ENCODE measurements at regions not wholly inside any gene's neighbourhood (a gene's known extent, or its start where the extent isn't known, plus 50 kb on each side); places are given as distances from the start of the nearest gene placed in this dataset.
"Not testable (repeated sequence)": the region's sequence is repeated elsewhere in the genome, so short reads cannot be mapped to it uniquely, and the experiment has no call there.

DNA sequence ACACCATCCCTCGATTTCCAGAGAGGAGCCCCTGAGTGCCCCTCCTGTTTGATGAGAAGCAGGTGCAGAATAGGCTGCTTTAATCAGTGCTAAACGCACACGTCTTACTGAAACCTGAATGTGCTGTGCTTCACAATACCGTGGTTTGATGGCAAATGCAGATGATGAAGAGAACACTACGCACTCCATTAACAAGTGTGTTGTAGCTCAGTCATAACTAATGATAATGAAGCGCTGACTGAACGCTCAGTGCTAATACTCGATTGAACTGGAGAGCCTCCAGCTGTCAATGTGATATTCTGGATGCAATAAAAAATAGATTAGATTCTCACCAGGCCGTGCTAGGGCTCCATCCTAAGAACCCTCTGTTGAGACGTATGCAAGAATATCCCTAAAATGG, 279.7 kb upstream of the PLPP4 start:
- H3K9ac ChIP-seq (ENCODE audit: low read length): no peak overlapping the region
- no peaks in the 10 kb centered on the region for H3K36me3 ChIP-seq (ENCODE audit: control insufficient read depth, insufficient read depth, low read length, severe bottlenecking)
- no peaks in the 10 kb centered on the region for H3K4me1 ChIP-seq (ENCODE audit: control insufficient read depth, insufficient read depth, low read length)
- no peaks in the 10 kb centered on the region for H3K9me3 ChIP-seq (ENCODE audit: control insufficient read depth, low read length)
- DNase-seq (ENCODE audit: low read depth): no peak
- no peak overlapping the region for H3K4me3 ChIP-seq (ENCODE audit: low read length)
- no peaks in the 10 kb centered on the region for H3K27me3 ChIP-seq (replicated peaks; ENCODE audit: control insufficient read depth, insufficient read depth, low read length)

DNA sequence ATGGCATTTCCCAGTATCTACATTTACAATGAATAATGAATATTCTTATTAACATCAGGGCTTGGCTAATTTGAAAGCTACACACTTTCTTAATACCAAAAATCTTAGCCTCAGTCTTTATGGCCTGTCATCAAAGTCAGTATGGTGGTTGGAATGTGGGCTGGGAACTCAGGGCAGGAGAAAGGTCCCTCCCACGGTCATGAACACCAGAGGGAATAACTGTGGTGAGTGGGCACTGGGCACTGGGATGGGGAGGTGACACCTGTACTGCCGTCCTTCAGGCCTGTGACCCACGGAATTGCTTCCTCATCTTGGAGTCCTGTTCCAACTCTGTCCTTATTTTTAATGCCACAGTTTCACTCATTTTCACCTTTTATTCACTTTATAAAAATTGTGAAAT, 276.9 kb upstream of the PLPP4 start:
- Histone ChIP-seq H3K4me3 (ENCODE audit: low read length) (no peak overlapping the region), H3K27me3 (replicated peaks; ENCODE audit: control insufficient read depth, insufficient read depth, low read length) (no peaks in the 10 kb centered on the region), H3K9ac (ENCODE audit: low read length) (no peak overlapping the region)

GRCh38 chr10:120181154-120181553, 275.9 kb upstream of the PLPP4 start:
- no peak overlapping the region for H3K4me3 ChIP-seq (ENCODE audit: low read length)
- H3K36me3 ChIP-seq (ENCODE audit: control insufficient read depth, insufficient read depth, low read length, severe bottlenecking): no peaks in the 10 kb centered on the region
- DNase-seq (ENCODE audit: low read depth): no peak
- no peaks in the 10 kb centered on the region for H3K9me3 ChIP-seq (ENCODE audit: control insufficient read depth, low read length)
- H3K9ac ChIP-seq (ENCODE audit: low read length): no peak overlapping the region
- H3K27me3 ChIP-seq (replicated peaks; ENCODE audit: control insufficient read depth, insufficient read depth, low read length): no peaks in the 10 kb centered on the region
- no peaks in the 10 kb centered on the region for H3K4me1 ChIP-seq (ENCODE audit: control insufficient read depth, insufficient read depth, low read length)

More for the DNA sequence above, 276.9 kb upstream of the PLPP4 start:
- Histone ChIP-seq H3K4me1 (ENCODE audit: control insufficient read depth, insufficient read depth, low read length) (no peaks in the 10 kb centered on the region), H3K36me3 (ENCODE audit: control insufficient read depth, insufficient read depth, low read length, severe bottlenecking) (no peaks in the 10 kb centered on the region), H3K9me3 (ENCODE audit: control insufficient read depth, low read length) (no peaks in the 10 kb centered on the region)
- DNase-seq (ENCODE audit: low read depth): no peak

DNA sequence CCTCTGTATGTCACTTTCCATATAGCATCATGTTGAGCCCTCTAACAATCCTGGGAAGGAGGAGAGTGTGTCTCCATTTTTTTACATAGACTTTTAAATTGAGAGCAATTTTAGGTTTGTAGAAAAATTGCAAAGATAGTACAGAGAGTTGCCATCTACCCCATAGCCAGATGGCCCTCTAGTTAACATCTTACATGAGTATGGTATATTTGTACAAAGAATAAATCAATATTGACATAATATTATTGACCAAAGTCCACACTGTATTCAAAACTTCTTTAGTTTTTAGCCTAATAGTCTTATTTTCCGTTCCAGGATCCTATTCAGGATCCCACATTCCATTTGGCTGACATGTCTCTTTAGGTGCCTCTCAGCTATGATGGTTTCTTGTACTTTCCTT, 274.6 kb upstream of the PLPP4 start:
- no peak overlapping the region for H3K9ac ChIP-seq (ENCODE audit: low read length)
- no peak for DNase-seq (ENCODE audit: low read depth)
- H3K27me3 ChIP-seq (replicated peaks; ENCODE audit: control insufficient read depth, insufficient read depth, low read length): no peaks in the 10 kb centered on the region
- no peaks in the 10 kb centered on the region for H3K4me1 ChIP-seq (ENCODE audit: control insufficient read depth, insufficient read depth, low read length)
- H3K9me3 ChIP-seq (ENCODE audit: control insufficient read depth, low read length): no peaks in the 10 kb centered on the region
- H3K4me3 ChIP-seq (ENCODE audit: low read length): no peak overlapping the region
- H3K36me3 ChIP-seq (ENCODE audit: control insufficient read depth, insufficient read depth, low read length, severe bottlenecking): no peaks in the 10 kb centered on the region

DNA sequence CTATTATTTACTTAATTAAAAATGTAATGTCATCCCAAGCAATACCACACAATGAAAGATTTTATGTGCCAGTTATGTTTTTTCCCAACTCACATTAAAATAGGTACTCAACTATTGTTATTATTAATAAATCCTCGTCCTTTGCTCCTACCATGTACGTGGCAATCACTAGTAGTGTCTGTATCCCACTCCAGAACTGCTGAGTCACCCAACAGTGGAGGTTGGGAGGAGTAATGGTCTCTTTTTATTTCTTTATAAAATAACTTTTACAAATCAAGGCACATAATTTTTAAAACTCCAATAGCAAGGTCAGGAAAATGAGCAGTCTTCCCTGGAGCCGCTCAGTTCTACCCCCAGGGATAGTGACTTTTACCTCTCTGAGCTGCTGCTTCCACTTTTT, 273.5 kb upstream of the PLPP4 start:
- no peak overlapping the region for H3K9ac ChIP-seq (ENCODE audit: low read length)
- no peaks in the 10 kb centered on the region for H3K36me3 ChIP-seq (ENCODE audit: control insufficient read depth, insufficient read depth, low read length, severe bottlenecking)
- no peaks in the 10 kb centered on the region for H3K27me3 ChIP-seq (replicated peaks; ENCODE audit: control insufficient read depth, insufficient read depth, low read length)
- H3K4me1 ChIP-seq (ENCODE audit: control insufficient read depth, insufficient read depth, low read length): no peaks in the 10 kb centered on the region
- no peak overlapping the region for H3K4me3 ChIP-seq (ENCODE audit: low read length)
- no peak for DNase-seq (ENCODE audit: low read depth)
- H3K9me3 ChIP-seq (ENCODE audit: control insufficient read depth, low read length): no peaks in the 10 kb centered on the region

GRCh38 chr10:120184547-120185337, 272.3 kb upstream of the PLPP4 start:
- H3K9ac ChIP-seq (ENCODE audit: low read length): no peak overlapping the region
- H3K36me3 ChIP-seq (ENCODE audit: control insufficient read depth, insufficient read depth, low read length, severe bottlenecking): no peaks in the 10 kb centered on the region
- DNase-seq (ENCODE audit: low read depth): no peak
- H3K4me1 ChIP-seq (ENCODE audit: control insufficient read depth, insufficient read depth, low read length): no peaks in the 10 kb centered on the region
- H3K4me3 ChIP-seq (ENCODE audit: low read length): no peak overlapping the region
- H3K27me3 ChIP-seq (replicated peaks; ENCODE audit: control insufficient read depth, insufficient read depth, low read length): no peaks in the 10 kb centered on the region
- H3K9me3 ChIP-seq (ENCODE audit: control insufficient read depth, low read length): no peaks in the 10 kb centered on the region

DNA sequence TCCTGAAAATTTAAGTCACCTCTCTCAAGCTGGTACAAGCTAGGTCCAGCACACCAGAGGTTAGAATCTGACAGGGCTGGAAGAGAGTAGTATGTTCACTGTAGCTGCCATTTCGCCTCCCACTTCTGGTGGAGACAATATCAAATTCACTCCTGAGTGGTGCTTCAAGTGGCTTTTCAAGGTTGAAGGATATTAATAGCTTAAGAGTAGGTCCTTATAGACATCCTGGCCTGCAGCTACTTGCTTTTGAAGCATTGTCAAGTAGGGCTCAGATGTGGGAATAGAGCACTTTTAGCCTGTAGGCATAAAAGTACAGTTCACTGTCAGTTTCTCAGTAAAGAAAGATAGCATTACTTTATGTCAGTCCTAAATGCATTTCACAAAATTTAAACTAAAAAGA, 270.5 kb upstream of the PLPP4 start:
- no peaks in the 10 kb centered on the region for H3K9me3 ChIP-seq (ENCODE audit: control insufficient read depth, low read length)
- H3K4me3 ChIP-seq (ENCODE audit: low read length): no peak overlapping the region
- H3K9ac ChIP-seq (ENCODE audit: low read length): no peak overlapping the region
- H3K4me1 ChIP-seq (ENCODE audit: control insufficient read depth, insufficient read depth, low read length): no peaks in the 10 kb centered on the region
- no peak for DNase-seq (ENCODE audit: low read depth)
- H3K36me3 ChIP-seq (ENCODE audit: control insufficient read depth, insufficient read depth, low read length, severe bottlenecking): no peaks in the 10 kb centered on the region
- no peaks in the 10 kb centered on the region for H3K27me3 ChIP-seq (replicated peaks; ENCODE audit: control insufficient read depth, insufficient read depth, low read length)

DNA sequence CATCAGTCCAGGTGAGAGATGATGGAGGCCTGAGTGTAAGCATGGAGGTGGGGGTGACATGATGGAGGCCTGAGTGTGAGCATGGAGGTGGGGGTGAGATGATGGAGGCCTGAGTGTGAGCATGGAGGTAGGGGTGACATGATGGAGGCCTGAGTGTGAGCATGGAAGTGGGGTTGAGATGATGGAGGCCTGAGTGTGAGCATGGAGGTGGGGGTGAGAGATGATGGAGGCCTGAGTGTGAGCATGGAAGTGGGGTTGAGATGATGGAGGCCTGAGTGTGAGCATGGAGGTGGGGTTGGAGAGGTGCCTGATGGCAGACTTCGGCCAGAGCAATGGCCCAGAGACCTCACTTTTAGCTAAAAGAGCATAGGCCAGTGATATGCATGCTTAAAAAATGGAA, 269.9 kb upstream of the PLPP4 start:
- not testable (repeated sequence) for H3K9ac ChIP-seq (ENCODE audit: low read length); H3K9me3 ChIP-seq (ENCODE audit: control insufficient read depth, low read length); H3K27me3 ChIP-seq (replicated peaks; ENCODE audit: control insufficient read depth, insufficient read depth, low read length); DNase-seq (ENCODE audit: low read depth); H3K4me1 ChIP-seq (ENCODE audit: control insufficient read depth, insufficient read depth, low read length); H3K36me3 ChIP-seq (ENCODE audit: control insufficient read depth, insufficient read depth, low read length, severe bottlenecking); H3K4me3 ChIP-seq (ENCODE audit: low read length)

GRCh38 chr10:120188950-120189349, 268.1 kb upstream of the PLPP4 start:
- no peaks in the 10 kb centered on the region for H3K27me3 ChIP-seq (replicated peaks; ENCODE audit: control insufficient read depth, insufficient read depth, low read length)
- H3K9me3 ChIP-seq (ENCODE audit: control insufficient read depth, low read length): no peaks in the 10 kb centered on the region
- H3K36me3 ChIP-seq (ENCODE audit: control insufficient read depth, insufficient read depth, low read length, severe bottlenecking): no peaks in the 10 kb centered on the region
- H3K9ac ChIP-seq (ENCODE audit: low read length): no peak overlapping the region
- DNase-seq (ENCODE audit: low read depth): no peak
- no peak overlapping the region for H3K4me3 ChIP-seq (ENCODE audit: low read length)
- H3K4me1 ChIP-seq (ENCODE audit: control insufficient read depth, insufficient read depth, low read length): no peaks in the 10 kb centered on the region

DNA sequence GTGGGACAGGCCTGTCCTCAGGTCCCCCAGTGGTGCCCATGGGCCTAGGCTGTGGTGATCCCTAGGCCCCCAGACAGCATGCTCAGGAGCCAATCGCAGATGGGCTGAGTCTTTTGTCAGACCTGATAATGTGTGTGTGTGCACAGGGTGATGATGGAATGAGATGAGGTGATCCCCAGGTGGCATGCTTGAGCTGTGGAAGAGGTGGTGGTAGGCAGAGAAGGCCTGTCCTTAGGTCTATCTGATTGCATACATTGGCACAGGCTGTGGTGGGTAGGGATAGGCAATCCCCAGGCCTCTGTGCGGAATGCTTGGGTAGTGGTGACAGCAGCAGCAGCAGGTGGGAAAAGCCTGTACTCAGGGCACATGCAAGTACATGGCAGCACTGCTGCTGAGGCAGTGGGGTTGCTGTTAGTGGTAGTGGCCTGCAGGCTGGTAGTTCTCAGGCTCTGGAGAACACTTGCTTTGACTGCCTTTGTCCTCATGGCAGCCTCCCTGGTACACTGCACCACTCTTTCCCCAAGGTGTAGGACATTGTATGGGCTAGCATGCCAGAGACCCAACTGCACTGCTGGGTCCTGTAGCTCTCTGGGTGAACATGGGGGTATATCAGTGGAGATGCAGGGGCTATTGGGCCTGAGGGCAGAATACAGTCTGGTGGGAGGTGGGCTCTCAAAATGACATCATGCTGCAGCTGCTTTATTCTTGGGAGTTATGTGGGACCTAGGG, 260.9 kb upstream of the PLPP4 start:
- no peaks in the 10 kb centered on the region for H3K9me3 ChIP-seq (ENCODE audit: control insufficient read depth, low read length)

GRCh38 chr10:120204877-120205276, 252.2 kb upstream of the PLPP4 start:
- DNase-seq (ENCODE audit: low read depth): no peak
- Histone ChIP-seq H3K9me3 (ENCODE audit: control insufficient read depth, low read length) (no peaks in the 10 kb centered on the region), H3K9ac (ENCODE audit: low read length) (no peak overlapping the region), H3K36me3 (ENCODE audit: control insufficient read depth, insufficient read depth, low read length, severe bottlenecking) (no peaks in the 10 kb centered on the region), H3K4me3 (ENCODE audit: low read length) (no peak overlapping the region), H3K4me1 (ENCODE audit: control insufficient read depth, insufficient read depth, low read length) (no peaks in the 10 kb centered on the region), H3K27me3 (replicated peaks; ENCODE audit: control insufficient read depth, insufficient read depth, low read length) (no peaks in the 10 kb centered on the region)

More for the DNA sequence above, 260.9 kb upstream of the PLPP4 start:
- H3K36me3 ChIP-seq (ENCODE audit: control insufficient read depth, insufficient read depth, low read length, severe bottlenecking): no peaks in the 10 kb centered on the region
- H3K27me3 ChIP-seq (replicated peaks; ENCODE audit: control insufficient read depth, insufficient read depth, low read length): no peaks in the 10 kb centered on the region
- no peaks in the 10 kb centered on the region for H3K4me1 ChIP-seq (ENCODE audit: control insufficient read depth, insufficient read depth, low read length)
- H3K9ac ChIP-seq (ENCODE audit: low read length): no peak overlapping the region
- no peak for DNase-seq (ENCODE audit: low read depth)
- no peak overlapping the region for H3K4me3 ChIP-seq (ENCODE audit: low read length)
